HTR-8/SVneo (cell line): ENCODE measurements at regions not wholly inside any gene's neighbourhood (a gene's known extent, or its start where the extent isn't known, plus 50 kb on each side); places are given as distances from the start of the nearest gene placed in this dataset.

Experiments used
- DNase-seq: peaks from one replicate; pipeline ENCODE4 v3.0.0; 2011; ENCODE audit warnings: low spot score, mixed read lengths; ENCODE audit not compliant: insufficient read length
- FAIRE-seq: peaks from 2 replicates; lab custom pipeline; 2011; peaks lifted over from hg19 to GRCh38; lab: Jason Lieb, UNC

GRCh38 chr2:177148477-177149154 lies 64.0 kb upstream of the HNRNPA3 start:
- peak; percentile 78 for FAIRE-seq
- DNase-seq: peak; percentile 75

DNA sequence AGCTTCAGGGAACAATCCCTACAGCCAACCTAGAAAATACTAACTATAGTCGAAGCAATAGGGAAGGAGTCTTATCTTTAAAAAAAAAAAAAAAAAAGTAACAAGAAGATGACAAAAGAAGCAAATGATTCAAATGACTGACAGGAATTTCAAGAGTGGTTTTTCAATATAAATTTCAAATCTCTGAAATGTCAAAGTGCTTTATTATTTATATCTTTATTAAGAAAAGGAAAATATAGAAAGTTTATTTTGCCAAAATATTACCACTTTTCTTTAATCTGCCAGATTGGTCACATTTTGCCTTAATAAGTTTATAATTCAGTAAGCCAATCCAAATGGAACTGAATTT lies 63.5 kb upstream of the HNRNPA3 start:
- FAIRE-seq: no peak
- DNase-seq: no peak

- FAIRE-seq: no peak
- no peak for DNase-seq
Observed at GRCh38 chr2:177153805-177154204, 58.8 kb upstream of the HNRNPA3 start.

DNA sequence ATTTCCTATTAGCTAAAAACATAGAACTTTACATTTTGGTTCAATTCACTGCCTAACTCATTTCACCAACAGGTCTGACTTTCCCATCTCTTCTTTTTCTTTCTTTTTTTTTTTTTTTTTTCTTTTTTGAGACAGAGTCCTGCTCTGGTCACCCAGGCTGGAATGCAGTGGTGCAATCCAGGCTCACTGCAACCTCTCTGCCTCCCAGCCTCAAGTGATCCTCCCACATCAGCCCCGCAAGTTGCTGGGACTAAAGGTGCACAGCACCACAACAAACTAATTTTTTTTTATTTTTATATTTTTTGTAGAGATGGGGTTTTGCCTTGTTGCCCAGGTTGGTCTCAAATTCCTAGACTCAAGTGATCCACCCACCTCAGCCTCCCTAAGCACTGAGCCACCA lies 57.8 kb upstream of the HNRNPA3 start:
- no peak for FAIRE-seq
- DNase-seq: no peak

- FAIRE-seq: no peak
- no peak for DNase-seq
Observed at GRCh38 chr2:177155631-177156030, 57.0 kb upstream of the HNRNPA3 start.

DNA sequence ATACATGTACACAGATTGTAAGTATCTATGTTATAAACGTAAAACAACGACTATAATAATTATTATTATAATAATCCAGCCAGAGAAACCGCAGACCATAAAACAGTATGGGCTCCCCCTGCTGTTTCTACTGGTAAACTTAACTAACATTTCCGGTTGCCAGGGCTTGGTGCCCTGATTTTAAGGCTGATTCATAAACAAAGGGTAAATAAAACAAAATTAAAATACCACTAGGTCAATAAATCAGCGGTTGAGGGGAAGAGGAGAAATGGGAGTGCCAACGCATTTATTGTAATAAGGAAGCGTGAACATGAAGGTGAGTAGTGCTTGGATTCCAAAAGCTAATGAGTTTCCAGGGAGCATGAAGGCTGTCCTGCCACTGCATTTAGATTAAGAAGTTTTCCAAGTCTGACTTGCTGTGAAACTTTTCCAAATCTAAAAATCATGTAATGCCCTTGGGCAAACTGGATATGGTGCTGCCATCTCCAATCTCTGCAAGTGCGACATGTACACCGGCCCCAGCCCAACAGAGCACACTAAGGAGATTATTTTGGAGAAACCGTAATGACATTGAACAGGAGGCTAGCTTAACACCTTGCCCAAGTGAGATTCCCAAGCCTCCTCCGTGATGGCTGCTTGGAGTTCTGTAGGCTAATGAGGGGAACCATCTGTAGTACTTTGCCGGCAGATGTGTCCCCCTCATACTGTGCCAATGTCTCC lies 50.7 kb upstream of the HNRNPA3 start:
- DNase-seq: no peak
- no peak for FAIRE-seq
